ENCODE measurements at regions not wholly inside any gene's neighbourhood (a gene's known extent, or its start where the extent isn't known, plus 50 kb on each side); places are given as distances from the start of the nearest gene placed in this dataset.
"Not testable (repeated sequence)": the region's sequence is repeated elsewhere in the genome, so short reads cannot be mapped to it uniquely, and the experiment has no call there.

DNA sequence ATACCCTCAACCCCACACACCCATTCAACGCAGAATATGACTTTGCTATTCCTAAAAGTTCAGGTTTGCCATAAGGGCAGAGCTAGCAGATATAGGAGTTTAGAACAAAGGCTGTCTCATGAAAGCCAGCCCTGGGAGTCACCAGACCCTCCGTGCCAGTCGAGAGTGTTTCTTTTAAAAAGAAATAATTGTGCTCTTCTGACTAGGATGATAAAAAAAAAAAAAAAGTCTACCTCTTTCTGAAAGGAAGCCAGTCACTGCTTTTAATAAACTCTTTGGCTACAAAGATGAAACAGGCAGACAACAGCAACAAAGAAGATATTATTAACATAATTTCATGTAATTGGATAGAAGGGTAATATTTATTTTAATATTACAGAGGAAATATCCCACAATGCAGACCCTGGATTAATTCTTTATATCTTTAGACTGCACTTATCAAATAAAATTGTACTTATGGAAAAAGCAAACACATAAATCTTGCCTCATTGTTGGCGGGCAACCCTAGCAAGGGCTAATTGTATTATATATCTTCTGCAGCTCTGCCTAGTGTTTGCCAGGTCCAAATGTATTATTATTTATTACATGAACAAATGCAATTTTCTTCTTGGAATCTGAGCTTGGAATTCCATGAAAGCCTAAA is 277.5 kb upstream of the DYNLRB2 start:
- FAIRE-seq (no peak), DNase-seq (ENCODE audit: low spot score) (no peak)

DNA sequence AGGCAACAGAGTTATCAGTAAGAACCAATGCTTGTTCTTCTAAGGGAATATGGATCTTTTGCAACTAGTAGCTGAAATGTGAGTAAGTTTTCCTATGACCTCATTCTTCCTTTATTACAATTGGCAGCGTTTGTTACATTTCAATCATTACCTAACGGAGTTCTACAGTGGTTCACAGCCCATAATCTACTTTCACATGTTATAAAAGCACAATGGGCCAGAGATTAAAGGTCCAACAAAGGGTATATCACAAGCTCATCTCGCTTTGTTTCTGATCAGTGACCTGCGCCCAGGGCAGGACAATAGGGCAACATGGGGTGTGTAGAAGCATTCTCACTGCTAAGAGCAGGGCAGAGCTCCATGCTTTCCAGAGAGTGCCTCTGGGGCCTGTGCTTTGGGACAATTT is 279.9 kb upstream of the DYNLRB2 start:
- no peak for DNase-seq (ENCODE audit: low spot score)
- FAIRE-seq, result no peak

DNA sequence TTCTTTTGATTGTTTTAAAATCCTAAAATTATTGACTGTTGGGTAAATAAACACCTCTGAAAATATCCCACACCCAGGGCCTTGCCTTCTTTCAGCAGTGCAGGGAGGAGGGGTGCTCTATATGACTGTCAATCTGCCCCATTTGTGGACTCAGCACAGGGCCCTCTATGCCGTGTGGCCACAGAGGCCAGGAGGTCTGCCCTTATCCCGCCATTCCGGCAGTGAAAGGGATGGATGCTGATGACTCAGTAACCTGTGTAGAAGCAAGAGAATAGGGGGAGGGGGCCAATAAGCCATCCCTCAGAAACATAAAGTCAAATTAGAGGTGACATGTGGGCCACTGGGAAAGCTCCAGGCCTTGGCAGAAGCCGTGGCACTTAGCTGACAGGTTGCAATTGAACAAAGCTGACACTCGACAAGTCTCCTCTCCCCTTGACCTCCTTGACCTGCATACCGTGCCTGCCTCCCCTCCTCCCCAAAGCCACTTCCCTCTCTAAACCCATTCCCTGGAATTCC is 281.4 kb upstream of the DYNLRB2 start:
- peak; percentile 50 for DNase-seq (ENCODE audit: low spot score)
- FAIRE-seq, result no peak

DNA sequence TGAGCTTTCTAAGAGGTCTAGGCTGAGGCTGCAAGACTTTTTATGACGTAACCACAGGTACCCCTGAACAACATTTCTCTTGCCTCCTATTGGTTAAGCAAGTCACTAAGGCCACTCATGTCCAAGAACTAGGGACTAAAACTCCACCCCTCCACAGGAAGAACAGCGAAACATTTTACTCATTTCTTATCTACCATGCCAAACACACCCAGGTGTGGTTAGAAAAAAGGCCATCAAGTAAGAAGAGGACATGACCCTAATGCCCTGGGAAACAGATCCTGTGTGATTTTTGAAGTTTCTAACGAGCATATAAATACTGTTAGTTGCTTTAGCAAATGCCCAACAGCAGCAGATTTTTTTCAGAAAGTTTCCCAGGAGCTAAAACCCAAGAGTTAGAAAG is 282.4 kb upstream of the DYNLRB2 start:
- FAIRE-seq, result no peak
- DNase-seq (ENCODE audit: low spot score), result no peak

DNA sequence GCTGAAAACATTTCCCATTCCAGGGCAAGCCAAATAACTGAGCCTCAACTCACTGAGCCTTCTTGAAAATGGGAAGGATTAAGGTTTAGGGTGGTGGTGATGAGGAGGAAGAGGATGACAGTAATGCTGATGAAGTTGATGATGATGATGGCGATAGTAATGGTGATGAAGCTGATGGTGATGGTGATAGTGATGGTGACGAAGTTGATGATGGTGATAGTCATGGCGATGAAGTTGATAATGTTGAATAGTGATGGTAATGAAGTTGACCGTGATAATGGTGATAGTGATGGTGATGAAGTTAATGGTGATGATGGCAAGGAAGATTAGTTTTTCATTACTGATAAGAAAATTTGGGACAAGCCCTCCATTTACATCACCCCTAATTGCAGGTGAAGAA is 285.8 kb upstream of the DYNLRB2 start:
- DNase-seq (ENCODE audit: low spot score) (no peak), FAIRE-seq (no peak)

DNA sequence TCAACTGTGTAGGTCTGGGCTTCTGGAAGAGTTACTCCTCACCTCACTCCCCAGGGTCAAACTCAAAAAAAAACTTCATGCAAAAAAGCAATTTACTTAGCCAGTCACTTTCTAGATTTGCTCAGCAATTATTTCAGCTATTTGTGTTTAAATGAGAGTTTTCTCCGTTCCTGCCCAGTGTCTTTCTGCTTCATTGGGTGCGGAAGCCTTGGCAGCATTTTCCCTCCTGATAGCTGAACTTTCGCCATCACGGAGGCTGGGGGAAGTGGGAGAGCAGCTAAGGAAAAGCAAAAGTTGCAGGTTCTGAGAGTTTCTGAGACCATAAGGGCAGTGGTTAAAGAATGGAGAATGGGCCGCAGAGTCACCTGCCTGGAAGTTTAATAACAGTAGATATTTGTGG is 287.1 kb upstream of the DYNLRB2 start:
- FAIRE-seq, result no peak
- DNase-seq (ENCODE audit: low spot score), result no peak

DNA sequence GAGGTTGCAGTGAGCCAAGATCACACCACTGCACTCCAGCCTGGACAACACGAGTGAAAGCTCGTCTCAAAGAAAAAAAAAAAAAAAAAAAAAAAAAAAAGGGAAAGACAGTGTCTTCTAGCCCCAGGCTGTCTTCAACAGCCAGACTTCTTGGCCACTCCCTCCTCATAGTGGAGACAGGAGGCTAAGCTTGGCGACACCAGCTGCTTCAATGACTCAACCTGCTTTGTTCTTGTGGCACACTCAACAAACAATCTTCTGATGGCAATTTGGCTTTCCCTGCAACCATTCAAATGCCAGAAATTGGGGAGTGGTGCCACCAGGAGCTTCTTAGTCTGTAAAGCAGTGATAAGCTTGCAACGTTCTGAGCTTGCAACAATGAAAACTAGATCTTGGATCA is 290.4 kb upstream of the DYNLRB2 start:
- no peak for FAIRE-seq
- no peak for DNase-seq (ENCODE audit: low spot score)

DNA sequence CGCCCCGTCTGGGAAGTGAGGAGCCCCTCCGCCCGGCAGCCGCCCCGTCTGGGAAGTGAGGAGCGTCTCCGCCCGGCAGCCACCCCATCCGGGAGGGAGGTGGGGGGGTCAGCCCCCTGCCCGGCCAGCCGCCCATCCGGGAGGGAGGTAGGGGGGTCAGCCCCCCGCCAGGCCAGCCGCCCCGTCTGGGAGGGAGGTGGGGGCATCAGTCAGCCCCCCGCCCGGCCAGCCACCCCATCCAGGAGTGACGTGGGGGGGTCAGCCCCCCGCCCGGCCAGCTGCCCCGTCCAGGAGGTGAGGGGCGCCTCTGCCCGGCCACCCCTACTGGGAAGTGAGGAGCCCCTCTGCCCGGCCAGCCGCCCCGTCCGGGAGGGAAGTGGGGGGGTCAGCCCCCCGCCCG is 297.5 kb upstream of the DYNLRB2 start:
- not testable (repeated sequence) for FAIRE-seq; DNase-seq (ENCODE audit: low spot score)

DNA sequence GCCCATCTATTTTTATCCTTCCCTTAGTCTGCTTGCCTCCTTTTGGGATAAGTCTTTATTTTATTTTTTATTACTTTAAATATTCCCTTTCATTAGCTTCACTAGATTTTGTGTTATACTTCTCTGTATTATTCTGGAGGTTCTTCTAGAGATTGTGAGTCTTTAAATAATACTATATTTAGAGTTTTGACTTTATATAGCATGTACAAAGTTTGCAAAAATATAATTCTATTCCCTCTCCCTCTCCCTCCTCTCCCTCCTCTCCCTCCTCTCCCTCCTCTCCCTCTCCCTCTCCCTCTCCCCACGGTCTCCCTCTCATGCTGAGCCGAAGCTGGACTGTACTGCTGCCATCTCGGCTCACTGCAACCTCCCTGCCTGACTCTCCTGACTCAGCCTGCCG is 298.5 kb upstream of the DYNLRB2 start:
- FAIRE-seq; DNase-seq (ENCODE audit: low spot score): not testable (repeated sequence)

DNA sequence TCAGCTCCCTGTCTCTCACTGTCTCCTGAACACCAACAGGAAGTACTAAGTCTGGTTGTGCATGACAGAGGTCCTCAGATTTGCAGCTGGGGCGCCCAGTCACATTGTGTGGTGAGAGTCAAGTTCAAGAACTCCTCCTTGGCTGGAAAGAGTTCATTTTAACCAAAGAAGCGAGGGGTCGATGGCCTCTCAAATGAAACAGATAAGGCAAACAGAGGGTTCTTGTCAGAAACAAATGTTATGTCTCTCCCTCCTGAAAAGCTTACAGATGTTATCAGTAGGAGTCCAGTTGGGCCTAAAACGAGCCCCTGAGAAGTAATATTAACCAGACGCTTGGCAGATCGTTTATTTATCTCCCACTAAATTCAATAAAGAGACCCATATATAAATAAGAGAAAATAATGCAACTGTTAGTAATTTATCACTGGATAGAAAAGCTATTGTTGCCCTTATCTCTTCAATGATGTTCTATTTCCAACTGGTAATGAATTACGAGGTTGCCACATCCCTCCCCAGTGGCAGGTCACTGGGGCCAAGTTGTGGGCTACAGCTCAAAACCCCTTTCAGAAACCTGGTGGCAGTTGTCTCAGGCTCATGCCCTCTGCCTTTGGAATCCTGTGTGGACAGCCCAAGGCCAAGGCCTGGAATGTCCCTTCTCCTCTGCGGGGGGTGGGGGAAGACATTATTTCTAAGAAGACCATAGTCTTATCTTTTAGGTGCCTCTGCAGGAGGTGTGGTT is 307.5 kb upstream of the DYNLRB2 start:
- peak; percentile 58 for FAIRE-seq
- peak; percentile 64 for DNase-seq (ENCODE audit: low spot score)

DNA sequence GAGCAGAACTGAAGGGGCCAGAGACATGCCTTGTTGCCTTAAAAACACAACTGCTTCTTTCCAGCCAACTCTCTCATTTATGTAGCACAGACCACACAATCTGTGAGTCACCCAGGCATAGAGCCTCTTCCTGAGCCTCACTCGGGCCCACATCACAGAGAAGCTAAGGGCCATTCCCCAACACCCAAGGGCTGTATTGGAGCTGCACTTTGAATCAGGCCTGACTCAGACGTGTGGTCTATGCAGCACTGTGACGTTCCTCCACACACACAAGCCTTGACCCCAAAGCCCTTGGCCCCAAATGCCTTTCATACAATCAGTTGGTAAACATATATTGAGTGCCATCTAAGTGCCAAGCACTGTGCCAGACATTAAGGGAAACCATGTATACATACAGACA is 308.9 kb upstream of the DYNLRB2 start:
- peak; percentile 95 for DNase-seq (ENCODE audit: low spot score)
- FAIRE-seq, result peak; percentile 95

DNA sequence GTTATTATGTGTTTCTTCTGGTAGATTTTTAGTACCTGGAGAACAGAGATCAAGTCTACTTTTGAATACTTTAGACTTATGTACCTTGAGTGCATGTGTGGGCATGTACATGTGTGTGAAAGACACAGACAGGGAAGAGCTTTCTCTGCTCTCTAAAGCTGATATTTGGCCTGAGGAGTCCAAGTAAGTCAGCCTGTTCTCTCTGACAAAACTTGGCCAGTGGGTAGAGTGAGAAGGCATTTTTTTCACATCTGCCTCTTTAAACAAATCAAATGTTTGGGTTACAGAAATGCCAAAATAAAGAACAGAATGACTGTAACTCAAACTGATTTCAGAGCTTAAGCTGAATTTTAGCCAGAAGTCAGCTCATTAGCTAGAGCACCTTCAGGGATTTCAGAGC is 309.7 kb upstream of the DYNLRB2 start:
- DNase-seq (ENCODE audit: low spot score), result no peak
- FAIRE-seq, result no peak

DNA sequence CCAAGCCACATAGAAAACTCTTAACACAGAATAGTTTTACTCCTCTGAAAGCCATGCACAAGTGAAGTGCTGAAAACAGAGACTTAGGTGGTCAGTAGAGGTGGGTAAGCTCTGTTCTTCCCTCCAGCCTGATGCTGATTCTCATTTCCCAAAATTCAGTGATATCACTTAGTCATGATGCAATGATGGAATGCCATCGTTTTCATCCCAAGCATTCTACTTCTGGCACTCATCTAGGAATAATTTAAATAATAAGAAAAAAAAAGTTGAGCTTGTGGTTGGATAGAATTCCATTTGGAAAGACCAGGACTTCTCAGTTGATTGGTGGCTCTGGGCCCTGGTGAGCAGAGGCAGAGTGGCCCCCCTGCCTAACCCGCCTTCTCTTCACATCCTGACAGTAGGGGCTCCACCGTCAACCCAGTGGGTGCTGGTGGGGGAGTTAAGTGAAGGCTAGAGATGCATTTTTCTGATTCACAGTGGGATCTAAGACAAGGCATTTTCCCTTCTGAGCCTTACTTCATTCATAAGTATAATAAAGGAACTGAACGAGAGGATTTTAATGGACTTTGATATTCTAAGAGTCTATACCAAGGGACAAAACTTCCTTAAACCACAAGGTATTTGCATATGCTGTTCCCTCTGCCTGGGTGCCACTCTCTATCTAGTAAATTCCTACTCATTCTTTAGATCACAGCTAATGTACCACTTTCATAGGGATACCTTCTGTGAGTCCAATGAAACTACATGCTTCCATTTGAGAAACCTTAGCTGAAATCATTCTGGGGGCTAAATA is 310.3 kb upstream of the DYNLRB2 start:
- no peak for DNase-seq (ENCODE audit: low spot score)
- no peak for FAIRE-seq

DNA sequence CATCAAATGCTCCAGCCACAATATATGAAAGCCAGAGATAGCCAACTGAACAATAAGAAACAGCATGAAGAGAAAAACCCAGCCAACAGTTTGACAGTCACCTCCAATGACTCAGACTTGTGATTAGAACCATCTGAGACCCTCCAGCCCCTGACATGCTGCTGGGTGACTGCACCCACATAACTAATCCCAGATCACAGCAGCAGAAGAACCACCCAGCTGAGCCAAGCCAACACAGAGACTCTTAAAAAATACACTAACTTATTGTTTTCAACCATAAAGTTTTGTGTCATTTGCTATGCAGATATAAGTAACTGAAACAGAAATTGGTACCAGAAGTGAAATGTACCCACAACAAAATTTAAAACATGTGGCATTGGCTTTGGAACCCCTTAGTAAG is 314.3 kb upstream of the DYNLRB2 start:
- no peak for DNase-seq (ENCODE audit: low spot score)
- FAIRE-seq, result no peak

DNA sequence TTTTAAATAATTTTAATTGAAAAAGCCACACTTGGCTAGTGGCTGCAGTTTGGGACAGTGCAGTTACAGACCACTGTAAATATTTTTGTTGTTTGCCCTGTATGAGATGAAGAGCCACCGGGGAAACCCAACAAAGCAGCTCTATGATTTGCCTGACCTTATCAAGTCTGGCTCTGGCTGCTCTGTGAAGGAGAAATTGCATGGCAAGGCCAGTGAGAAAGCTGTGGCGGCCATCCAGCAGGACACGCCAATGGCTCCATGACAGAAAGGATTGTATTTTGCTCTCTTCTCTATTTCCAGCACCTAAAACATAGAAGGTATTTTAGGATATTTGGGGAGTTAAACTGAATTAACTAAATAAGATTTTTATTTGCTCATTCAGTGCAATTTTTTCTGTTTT is 330.0 kb upstream of the DYNLRB2 start:
- no peak for DNase-seq (ENCODE audit: low spot score)
- FAIRE-seq, result no peak

DNA sequence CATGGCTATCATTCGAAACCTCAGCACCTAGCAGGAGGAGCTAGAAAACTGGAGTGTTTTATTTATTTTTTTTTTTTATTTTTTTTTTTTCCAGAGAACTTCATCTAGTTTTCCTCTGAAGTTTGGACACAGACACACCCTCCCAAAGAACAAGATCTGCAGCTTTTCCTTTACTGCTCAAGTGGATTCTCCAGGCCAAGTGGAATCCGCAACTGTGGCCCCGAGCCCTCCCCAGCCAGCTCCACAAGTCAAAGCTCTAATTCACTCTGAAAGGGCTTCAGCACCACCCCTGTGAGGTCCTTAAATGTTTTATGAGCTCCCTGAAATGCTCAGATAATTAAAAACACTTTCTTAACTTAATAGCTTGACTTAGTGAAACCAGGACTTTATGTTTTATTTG is 332.1 kb upstream of the DYNLRB2 start:
- DNase-seq (ENCODE audit: low spot score) (no peak), FAIRE-seq (no peak)

DNA sequence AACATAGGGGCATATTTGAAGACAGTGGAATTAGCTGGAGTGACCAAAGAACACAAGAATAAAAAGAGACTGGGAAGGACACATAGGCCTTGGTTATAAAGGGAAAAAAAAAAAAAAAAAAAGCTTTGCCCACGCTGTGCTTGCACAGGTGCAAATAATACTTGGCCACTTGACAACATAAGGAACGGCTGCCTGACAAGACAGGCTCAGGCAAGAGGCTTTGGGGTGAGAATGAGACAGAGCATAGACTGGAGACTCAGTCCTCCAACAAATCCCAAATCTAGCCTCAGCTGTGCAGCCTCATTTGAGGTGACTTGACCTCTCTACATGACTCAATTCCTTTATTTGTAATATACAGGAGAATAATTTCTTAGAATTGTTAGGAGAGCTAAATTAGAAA is 332.8 kb upstream of the DYNLRB2 start:
- FAIRE-seq (no peak), DNase-seq (ENCODE audit: low spot score) (no peak)

DNA sequence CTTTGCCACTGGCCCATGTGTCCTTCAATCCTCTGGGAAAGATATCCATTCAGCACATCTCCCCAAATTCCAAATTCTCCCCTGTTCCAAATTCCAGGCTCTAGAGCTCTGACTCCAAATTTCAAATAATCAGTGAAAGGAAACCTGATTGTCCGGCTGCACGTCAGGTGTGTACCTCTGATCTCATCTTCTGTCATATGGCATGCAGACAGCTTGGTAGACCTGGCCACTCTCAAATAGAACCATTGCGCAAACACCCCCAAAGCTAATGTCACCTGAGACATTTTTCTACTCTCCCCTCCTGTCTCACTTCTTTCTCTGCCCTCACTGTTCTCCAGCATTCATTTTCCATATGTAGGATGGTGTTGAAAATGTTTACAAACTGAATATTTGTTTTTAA is 337.0 kb upstream of the DYNLRB2 start:
- DNase-seq (ENCODE audit: low spot score) (no peak), FAIRE-seq (no peak)

DNA sequence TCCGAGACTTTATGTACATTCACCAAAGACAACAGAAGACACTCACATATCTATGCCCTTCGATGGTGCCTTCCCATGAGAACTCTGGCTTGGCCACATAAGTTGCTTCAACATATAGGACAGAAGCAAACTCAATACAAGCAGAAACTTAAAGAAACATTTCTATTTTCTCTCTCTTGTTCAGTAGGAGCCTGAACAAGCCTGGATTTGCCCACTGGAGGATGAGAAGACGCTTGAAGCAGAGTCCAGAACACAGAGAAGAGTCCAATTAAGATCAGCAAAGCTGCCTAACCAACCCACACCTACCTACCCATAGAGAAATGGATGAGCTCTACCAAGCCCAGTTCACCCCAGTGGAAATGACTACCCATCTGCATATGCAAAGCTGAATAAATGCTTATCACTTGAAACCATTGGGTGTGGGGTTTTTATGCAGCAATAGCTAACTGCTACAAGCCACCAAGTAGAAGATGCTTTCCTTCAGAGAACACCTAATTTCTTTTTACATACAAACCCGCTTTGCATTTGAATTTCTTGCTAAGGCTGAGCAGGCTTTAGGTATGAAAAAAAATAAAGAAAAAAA is 337.9 kb upstream of the DYNLRB2 start:
- DNase-seq (ENCODE audit: low spot score) (no peak), FAIRE-seq (no peak)

DNA sequence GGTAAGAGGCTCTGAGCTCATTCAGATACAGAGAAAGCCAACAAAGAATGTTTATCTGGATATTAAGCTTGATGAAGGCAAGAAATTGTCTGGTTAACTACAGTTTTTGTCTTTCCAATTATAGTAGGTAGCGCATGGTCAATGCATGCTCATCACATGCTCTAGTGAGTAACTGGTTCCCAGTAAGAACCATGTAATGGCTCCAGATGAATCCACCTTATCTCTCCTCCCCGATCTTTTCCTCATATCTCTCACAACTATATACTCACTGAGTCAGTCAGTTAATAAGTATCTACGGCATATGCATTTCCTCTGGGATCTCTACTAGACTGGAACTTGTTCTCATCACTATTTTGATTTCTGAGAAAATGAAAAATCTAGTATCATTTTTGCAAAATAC is 340.7 kb upstream of the DYNLRB2 start:
- DNase-seq (ENCODE audit: low spot score), result peak; percentile 95
- FAIRE-seq, result peak; percentile 97

DNA sequence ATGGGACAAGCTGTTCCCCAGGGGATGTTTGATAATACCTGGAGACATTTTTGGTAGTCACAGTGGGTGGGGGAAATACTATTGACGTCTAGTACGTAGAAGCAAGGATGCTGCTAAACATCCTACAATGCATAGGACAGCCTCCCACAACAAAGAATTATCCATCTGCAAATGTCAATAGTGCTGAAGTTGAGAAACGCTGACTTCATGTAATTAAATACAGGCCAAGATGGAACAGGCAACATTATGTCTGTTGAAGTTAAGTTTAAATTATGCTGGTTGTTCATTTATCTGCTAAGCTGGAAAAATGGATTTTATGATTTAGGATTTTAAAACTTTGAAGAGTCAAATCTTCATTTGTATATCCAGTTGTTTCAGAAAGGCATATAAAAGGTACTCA is 341.2 kb upstream of the DYNLRB2 start:
- FAIRE-seq (no peak), DNase-seq (ENCODE audit: low spot score) (no peak)

Data from RCC 7860 (cell line).